ENCODE measurements at regions not wholly inside any gene's neighbourhood (a gene's known extent, or its start where the extent isn't known, plus 50 kb on each side); places are given as distances from the start of the nearest gene placed in this dataset.
A peak's percentile ranks its signal among the peaks of the same experiment; 100 is the strongest.
"Not testable (repeated sequence)": the region's sequence is repeated elsewhere in the genome, so short reads cannot be mapped to it uniquely, and the experiment has no call there.

DNA sequence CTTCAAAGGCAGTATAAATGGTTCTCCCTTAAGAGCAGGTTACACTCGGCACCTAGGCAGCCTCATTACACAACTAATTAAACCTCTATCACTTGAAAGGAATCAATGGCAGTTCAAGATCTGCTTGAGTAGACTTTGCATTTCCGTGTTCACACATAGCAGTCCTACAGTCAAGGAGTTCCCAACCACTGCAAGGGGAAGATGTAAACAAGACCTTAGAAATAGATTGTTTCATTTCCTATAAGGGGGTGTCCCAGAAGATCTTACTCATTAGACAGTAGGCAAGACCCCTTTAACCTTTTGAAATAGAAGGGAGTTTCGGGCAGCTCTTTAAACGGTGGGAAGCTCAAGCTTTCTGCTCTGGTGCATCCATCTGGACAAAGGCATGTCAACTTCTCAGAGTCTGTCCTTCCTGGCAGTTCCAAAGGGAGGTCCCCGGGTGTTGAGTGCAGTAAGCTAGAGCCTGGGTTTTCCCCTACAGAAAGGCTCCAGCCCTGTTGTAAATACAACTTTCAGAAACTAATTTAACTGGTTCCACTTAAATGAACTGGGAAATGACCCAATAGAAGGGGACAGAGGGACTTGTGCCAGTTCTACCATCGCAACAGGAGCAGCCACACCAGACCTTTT, 150.8 kb downstream of the RBMX2 start:
- peak; percentile 32 for DNase-seq (ENCODE audit: low read depth)

DNA sequence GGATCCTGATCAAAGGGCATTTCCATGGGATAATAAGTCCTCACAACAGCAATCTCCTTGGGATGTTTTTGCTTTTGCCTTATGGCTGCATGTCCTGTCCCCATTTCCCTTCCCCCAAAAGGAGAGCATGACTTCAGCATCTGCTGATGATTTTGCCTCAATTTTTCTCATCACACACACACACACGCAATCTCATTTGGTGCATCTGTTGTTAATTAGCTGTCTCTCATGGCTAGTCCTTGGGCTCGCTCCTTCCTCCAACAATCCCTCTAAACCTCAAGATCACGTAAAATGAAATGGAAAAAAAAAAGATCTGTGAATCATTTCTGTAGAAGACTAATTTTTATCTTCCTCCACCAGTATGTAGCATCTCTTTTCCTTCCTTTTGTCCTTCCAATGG, 153.6 kb downstream of the RBMX2 start:
- DNase-seq (ENCODE audit: low read depth), result no peak

DNA sequence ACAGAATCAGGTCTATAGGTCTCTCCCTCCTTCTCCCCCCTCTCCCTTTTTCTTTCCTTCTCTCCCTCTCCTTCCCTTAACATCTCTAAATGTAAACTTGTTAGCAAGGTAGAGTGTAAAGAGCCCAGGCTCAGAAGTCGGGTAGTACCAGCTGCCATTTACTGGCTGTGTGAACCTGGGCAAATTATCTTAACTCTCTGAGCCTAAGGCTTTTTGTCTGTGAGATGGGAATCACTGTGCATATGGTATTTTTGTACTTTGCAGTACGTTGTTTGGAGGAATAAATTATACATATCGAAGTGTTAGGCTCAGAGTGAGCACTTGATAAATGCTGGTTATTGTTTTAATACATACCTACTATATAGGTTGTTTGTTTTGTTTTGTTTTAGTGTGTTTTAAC, 154.0 kb downstream of the RBMX2 start:
- DNase-seq (ENCODE audit: low read depth), result no peak

DNA sequence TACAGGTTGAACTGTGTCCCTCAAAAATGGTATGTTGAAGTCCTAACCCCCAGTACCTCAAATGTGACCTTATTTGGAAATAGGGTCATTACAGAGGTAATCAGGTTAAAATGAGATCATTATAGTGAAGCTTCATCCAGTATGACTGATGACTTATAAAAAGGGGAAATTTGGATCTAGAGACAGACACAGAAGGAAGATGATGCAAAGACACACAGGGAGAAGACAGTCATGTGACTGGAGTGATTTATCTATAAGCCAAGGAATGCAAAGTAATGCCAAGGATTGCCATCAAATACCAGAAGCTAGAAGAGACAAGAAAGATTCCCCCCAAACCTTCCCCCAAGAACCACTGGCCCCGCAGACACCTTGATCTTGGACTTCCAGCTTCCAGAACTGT, 155.2 kb downstream of the RBMX2 start:
- no peak for DNase-seq (ENCODE audit: low read depth)

DNA sequence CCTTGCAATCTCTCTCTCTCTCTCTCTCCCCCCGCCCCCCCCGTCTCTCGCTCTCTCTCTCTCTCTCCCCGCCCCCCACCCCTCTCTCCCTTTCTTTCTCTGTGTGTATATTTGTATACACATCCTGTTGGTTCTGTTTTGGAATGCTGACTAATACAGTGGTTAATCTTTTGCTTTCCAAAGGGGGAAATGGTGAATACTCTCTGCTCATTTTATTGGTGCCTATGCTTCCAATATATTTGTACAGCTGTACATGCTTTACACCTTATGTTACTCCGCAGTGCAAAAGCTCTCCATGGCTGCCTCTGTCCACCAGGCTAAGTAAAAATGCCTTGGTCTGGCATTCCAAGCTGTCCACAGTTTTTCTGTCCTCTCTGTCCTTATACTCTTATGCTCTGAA, 158.8 kb downstream of the RBMX2 start:
- DNase-seq (ENCODE audit: low read depth), result peak; percentile 48

DNA sequence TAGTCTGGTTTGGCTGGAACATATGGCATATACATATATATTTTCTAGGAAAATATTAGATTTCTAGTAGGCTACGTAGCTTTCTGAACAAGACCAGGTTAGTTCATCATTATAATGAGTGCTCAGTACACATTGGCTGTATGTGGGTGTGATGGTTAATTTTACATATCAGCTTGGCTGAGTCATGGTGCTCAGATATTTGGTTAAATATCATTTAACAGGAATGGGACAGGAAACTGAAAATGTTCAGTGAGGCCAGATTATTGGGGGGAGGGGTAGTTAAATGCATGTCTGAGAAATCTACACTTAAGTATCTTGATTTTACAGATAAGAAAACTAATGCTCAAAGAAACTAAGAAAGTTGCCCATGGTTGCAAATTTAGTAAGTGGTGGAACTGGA, 160.1 kb downstream of the RBMX2 start:
- no peak for DNase-seq (ENCODE audit: low read depth)

DNA sequence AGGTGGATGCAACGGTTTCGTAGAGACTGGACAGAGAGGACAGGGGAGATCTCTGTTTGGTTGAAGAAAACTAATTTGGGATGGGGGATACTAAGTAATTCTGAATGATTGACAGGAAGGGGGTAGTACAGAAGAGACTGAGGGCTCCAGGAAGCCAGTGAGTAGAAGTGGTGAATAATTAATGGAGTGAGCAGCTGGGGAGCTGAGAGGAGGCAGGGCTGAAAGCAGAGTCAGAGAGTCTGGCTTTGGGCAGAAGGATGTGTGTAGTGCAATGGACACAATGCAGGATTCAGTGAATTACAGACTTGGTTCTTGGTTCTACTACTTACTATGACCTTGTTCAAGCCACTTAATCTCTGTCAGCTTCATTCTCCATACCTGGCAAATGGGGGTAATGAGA, 161.7 kb downstream of the RBMX2 start:
- DNase-seq (ENCODE audit: low read depth), result peak; percentile 36

DNA sequence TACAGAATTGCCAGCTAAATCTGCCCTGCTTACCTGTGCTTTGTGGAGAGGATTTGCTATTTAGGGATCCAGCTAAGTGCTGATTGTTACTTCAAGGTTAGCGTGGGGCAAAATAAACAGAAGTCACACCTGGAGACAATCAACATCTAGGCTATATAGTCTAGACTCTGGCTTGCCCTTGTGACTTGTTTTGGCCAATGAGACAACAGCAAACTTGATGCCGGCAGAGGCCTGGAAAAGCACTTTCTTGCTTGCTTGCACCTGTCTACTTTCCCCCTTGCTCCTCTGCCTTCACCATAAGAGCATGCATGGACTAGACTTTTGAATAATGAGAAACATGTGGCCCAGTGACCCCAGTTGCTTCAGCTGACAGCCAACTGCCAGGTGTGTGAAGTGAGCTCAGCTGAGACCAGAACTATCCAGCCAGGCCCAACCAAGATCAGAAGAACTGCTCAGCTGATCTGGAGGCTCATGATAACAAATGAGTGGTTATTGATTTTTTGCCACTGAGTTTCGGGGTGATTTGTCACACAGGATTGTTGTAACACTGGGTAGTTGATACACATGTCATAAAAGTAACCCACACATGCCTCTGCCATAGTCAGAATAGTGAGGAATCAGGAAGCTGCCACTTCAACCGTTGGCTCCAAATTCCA, 164.4 kb downstream of the RBMX2 start:
- DNase-seq (ENCODE audit: low read depth), result no peak

DNA sequence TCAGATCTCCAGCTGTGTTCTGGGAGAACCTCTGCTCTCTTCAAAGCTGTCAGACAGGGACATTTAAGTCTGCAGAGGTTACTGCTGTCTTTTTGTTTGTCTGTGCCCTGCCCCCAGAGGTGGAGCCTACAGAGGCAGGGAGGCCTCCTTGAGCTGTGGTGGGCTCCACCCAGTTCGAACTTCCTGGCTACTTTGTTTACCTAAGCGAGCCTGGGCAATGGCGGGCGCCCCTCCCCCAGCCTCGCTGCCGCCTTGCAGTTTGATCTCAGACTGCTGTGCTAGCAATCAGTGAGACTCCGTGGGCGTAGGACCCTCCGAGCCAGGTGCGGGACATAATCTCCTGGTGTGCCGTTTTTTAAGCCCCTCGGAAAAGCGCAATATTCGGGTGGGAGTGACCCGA, 171.2 kb downstream of the RBMX2 start:
- DNase-seq (ENCODE audit: low read depth), result not testable (repeated sequence)

Data from renal cortical epithelial cell (primary cell).